ENCODE measurements at regions not wholly inside any gene's neighbourhood (a gene's known extent, or its start where the extent isn't known, plus 50 kb on each side); places are given as distances from the start of the nearest gene placed in this dataset.

DNA sequence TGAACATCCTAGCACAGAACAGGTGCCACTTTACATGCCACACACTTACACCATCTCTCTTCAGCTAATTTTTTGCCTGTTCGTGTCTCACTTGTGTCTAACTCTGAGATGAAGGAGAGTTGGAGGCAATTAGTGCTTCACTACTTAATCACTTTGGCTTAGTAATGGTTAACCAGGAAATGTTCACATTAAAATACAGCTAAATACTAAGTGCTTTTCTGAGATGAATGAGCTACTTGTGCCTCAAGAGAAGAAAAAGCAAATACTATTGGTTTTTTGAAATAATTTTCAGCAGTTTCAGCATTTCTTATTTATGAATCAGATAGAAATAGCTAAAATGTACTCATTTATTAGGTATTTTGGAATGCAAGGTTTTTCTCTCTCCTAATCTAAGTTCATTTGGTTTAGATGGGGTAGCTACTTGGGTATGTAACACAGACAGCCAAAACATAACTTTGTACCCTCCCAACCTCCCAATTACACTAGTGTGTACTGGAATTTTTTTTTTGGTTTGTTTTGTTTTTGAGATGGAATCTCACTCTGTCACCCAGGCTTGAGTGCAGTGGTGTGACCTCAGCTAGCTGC, 1474.1 kb upstream of the SEL1L start:
- H3K27ac Mint-ChIP-seq (ENCODE audit: unreplicated experiment): no peak overlapping the region

DNA sequence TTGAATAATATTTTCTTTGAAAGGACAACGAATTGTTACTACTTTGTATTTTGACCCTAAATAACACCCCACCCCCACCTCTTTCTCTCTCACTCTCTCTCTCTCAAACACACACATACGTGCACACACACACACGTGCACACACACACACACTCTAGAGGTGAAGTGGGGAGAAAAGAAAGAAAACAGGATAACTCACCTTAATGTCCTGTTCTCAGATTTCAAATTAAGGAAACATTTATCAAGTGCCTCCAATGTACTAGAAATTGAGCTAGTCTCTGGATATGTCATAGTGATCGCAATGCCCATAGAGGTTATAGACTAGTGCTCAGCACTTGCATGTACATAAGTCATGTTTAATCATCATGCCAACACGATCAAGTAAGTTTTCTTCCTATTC, 1483.6 kb upstream of the SEL1L start:
- H3K4me1 ChIP-seq: no peaks in the 10 kb centered on the region
- ChIA-PET POLR2A (no interaction called here), CTCF (no interaction called here)
- H3K9me3 Mint-ChIP-seq (ENCODE audit: unreplicated experiment): peaks cover 9% of the 10 kb centered on the region
- no peaks in the 10 kb centered on the region for H3K36me3 ChIP-seq (ENCODE audit: control insufficient read depth, insufficient read depth, low read length)
- H3K27me3 Mint-ChIP-seq (ENCODE audit: insufficient read depth, unreplicated experiment): peaks cover 2% of the 10 kb centered on the region
- H3K4me3 Mint-ChIP-seq (ENCODE audit: unreplicated experiment): no peak overlapping the region
- TF ChIP-seq, protein P1, sequence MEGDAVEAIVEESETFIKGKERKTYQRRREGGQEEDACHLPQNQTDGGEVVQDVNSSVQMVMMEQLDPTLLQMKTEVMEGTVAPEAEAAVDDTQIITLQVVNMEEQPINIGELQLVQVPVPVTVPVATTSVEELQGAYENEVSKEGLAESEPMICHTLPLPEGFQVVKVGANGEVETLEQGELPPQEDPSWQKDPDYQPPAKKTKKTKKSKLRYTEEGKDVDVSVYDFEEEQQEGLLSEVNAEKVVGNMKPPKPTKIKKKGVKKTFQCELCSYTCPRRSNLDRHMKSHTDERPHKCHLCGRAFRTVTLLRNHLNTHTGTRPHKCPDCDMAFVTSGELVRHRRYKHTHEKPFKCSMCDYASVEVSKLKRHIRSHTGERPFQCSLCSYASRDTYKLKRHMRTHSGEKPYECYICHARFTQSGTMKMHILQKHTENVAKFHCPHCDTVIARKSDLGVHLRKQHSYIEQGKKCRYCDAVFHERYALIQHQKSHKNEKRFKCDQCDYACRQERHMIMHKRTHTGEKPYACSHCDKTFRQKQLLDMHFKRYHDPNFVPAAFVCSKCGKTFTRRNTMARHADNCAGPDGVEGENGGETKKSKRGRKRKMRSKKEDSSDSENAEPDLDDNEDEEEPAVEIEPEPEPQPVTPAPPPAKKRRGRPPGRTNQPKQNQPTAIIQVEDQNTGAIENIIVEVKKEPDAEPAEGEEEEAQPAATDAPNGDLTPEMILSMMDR (IDR thresholded peaks at IDR 0.05; ENCODE audit: insufficient read depth in 1 of 2, low read depth in 1 of 2, low read length in 1 of 2, severe bottlenecking in 1 of 2, unreplicated experiment in 1 of 2): no peak
- DNase-seq: no peak
- no peaks in the 10 kb centered on the region for H3K36me3 Mint-ChIP-seq (ENCODE audit: insufficient read depth, unreplicated experiment)
- H3K4me1 Mint-ChIP-seq (ENCODE audit: low read depth, unreplicated experiment): no peaks in the 10 kb centered on the region
- no peak overlapping the region for H3K4me3 ChIP-seq (ENCODE audit: low read depth, low read length)
- H3K27me3 ChIP-seq (replicated peaks; ENCODE audit: control insufficient read depth, insufficient read depth, low read length): no peaks in the 10 kb centered on the region
- H3K27ac Mint-ChIP-seq (ENCODE audit: unreplicated experiment): no peak overlapping the region
- no peaks in the 10 kb centered on the region for H3K9me3 ChIP-seq
- intact Hi-C loops (cut with micrococcal nuclease; ENCODE audit: unreplicated experiment): no loop called here
- no TSS peak for BruUV-seq (replicated peaks)

More for the DNA sequence above, 1474.1 kb upstream of the SEL1L start:
- Mint-ChIP-seq H3K4me1 (ENCODE audit: low read depth, unreplicated experiment) (no peaks in the 10 kb centered on the region), H3K9me3 (ENCODE audit: unreplicated experiment) (no peaks in the 10 kb centered on the region), H3K36me3 (ENCODE audit: insufficient read depth, unreplicated experiment) (no peaks in the 10 kb centered on the region), H3K27me3 (ENCODE audit: insufficient read depth, unreplicated experiment) (no peaks in the 10 kb centered on the region), H3K4me3 (ENCODE audit: unreplicated experiment) (no peak overlapping the region)
- Histone ChIP-seq H3K4me1 (no peaks in the 10 kb centered on the region), H3K4me3 (ENCODE audit: low read depth, low read length) (no peak overlapping the region), H3K27me3 (replicated peaks; ENCODE audit: control insufficient read depth, insufficient read depth, low read length) (no peaks in the 10 kb centered on the region), H3K9me3 (no peaks in the 10 kb centered on the region), H3K36me3 (ENCODE audit: control insufficient read depth, insufficient read depth, low read length) (no peaks in the 10 kb centered on the region)
- no peak for DNase-seq
- intact Hi-C loops (cut with micrococcal nuclease; ENCODE audit: unreplicated experiment): no loop called here
- TF ChIP-seq, protein P1 (IDR thresholded peaks at IDR 0.05; ENCODE audit: insufficient read depth in 1 of 2, low read depth in 1 of 2, low read length in 1 of 2, severe bottlenecking in 1 of 2, unreplicated experiment in 1 of 2): no peak
- ChIA-PET POLR2A (no interaction called here), CTCF (no interaction called here)
- no TSS peak for BruUV-seq (replicated peaks)

DNA sequence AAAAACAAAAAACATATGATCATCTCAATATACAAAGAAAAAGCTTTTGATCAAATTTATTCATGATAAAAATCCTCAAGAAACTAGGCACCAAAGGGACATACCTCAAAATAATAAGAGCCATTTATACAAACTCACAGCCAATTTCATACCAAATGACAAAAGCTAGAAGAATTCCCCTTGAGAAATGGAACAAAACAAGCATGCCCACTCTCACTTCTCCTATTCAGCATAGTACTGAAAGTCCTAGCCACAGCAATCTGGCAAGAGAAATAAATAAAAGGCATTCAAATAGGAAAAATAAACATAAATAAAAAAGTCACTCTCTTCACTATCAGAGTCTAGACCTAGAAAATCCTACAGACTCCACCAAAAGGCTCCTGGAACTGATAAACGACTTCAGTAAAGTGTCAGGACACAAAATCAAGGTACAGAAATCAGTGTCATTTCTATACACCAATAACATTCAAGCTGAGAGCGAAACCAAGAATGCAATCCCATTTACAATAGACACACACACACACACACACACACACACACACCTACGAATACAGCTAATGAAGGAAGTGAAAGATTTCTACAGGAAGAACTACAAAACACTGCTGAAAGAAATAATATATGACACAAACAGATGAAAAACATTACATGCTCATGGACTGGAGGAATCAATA, 1486.2 kb upstream of the SEL1L start:
- H3K9me3 Mint-ChIP-seq (ENCODE audit: unreplicated experiment): no peaks in the 10 kb centered on the region
- TF ChIP-seq, protein P1 (IDR thresholded peaks at IDR 0.05; ENCODE audit: insufficient read depth in 1 of 2, low read depth in 1 of 2, low read length in 1 of 2, severe bottlenecking in 1 of 2, unreplicated experiment in 1 of 2): no peak
- H3K4me1 ChIP-seq: no peaks in the 10 kb centered on the region
- no peaks in the 10 kb centered on the region for H3K27me3 Mint-ChIP-seq (ENCODE audit: insufficient read depth, unreplicated experiment)
- no peaks in the 10 kb centered on the region for H3K36me3 ChIP-seq (ENCODE audit: control insufficient read depth, insufficient read depth, low read length)
- POLR2A ChIA-PET: no interaction called here
- H3K36me3 Mint-ChIP-seq (ENCODE audit: insufficient read depth, unreplicated experiment): no peaks in the 10 kb centered on the region
- DNase-seq: no peak
- CTCF ChIA-PET: no interaction called here
- no peak overlapping the region for H3K27ac Mint-ChIP-seq (ENCODE audit: unreplicated experiment)
- no peaks in the 10 kb centered on the region for H3K4me1 Mint-ChIP-seq (ENCODE audit: low read depth, unreplicated experiment)
- no peak overlapping the region for H3K4me3 Mint-ChIP-seq (ENCODE audit: unreplicated experiment)
- H3K9me3 ChIP-seq: no peaks in the 10 kb centered on the region
- intact Hi-C loops (cut with micrococcal nuclease; ENCODE audit: unreplicated experiment): no loop called here
- no TSS peak for BruUV-seq (replicated peaks)
- H3K4me3 ChIP-seq (ENCODE audit: low read depth, low read length): no peak overlapping the region
- no peaks in the 10 kb centered on the region for H3K27me3 ChIP-seq (replicated peaks; ENCODE audit: control insufficient read depth, insufficient read depth, low read length)

Measured in Caco-2 (cell line).